ENCODE measurements at regions not wholly inside any gene's neighbourhood (a gene's known extent, or its start where the extent isn't known, plus 50 kb on each side); places are given as distances from the start of the nearest gene placed in this dataset.

DNA sequence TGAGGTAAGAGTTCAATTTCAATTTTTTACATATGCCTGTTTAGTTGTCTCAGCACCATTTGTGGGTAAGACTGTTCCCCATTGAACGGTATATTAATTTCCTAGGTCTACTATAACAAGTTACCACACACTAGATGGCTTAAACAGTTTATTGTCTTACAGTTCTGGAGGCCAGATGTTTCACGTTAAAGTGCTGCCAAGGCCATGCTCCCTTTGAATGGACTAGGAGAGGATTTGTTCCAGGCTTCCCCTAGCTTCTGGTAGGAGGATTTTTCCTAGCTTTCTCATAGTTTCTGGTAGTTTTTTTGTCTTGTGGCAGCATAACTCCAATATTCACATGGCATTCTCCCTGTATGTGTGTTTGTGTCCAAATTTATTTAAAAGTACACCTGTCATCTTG is 149.3 kb upstream of the CYSLTR1 start:
- no peak for DNase-seq (ENCODE audit: low read depth)

GRCh38 chrX:78456909-78457308 is 129.5 kb upstream of the CYSLTR1 start:
- no peak for DNase-seq (ENCODE audit: low read depth)

- no peak for DNase-seq (ENCODE audit: low read depth)
Measured at GRCh38 chrX:78455901-78456300, 128.5 kb upstream of the CYSLTR1 start.

DNA sequence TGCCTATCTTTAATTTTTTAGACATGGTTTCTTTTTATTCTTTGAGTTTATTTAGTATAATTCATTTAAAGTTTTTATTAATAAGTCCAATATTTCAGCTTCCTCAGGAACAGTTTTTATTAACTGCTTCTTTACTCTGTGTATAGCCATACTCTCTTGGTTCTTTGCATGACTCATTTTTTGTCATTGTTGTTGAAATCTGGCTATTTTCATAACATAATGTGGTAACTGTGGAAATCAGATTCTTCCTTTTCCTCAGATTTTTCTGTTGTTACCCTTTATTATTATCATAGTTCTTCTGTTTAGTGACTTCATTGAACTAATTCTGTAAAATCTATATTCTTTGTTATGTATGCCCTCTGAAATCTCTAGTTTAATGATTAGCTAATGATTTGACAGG is 124.9 kb upstream of the CYSLTR1 start:
- no peak for DNase-seq (ENCODE audit: low read depth)

DNA sequence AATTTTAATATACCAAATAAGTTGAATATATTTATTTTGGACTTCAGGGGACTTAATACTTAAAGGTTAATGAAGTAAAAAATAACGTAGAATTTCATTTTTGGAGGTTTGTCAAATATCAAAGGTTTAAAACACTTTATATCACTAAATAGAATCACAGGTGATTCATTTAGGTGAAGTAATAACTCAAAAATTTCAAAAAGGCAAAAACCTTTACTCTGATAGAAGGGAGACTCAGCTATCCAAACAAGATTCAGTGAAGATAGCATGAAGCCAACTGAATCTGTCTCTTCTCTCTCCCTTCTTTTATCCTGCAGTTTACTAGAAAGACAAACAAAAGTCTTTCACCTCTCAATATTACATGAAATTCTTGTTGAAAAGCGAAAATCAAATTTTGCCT is 110.2 kb upstream of the CYSLTR1 start:
- DNase-seq (ENCODE audit: low read depth), result no peak

GRCh38 chrX:78429172-78429571 is 101.8 kb upstream of the CYSLTR1 start:
- DNase-seq (ENCODE audit: low read depth), result no peak

DNA sequence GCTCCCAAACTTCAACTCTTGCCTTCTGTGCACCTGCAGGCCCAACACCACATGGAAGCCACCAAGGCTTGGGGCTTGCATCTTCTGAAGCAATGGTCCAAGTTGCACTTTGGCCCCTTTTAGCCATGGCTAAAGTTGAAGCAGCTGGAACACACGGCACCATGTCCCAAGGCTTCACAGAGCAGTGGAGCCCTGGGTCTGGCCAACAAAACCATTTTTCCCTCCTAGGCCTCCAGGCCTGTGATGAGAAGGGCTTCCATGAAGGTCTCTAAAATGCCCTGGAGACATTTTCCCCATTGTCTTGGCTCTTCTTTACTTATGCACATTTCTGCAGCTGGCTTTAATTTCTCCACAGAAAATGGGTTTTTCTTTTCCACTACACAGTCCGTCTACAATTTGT is 61.3 kb upstream of the CYSLTR1 start:
- DNase-seq (ENCODE audit: low read depth), result no peak

DNA sequence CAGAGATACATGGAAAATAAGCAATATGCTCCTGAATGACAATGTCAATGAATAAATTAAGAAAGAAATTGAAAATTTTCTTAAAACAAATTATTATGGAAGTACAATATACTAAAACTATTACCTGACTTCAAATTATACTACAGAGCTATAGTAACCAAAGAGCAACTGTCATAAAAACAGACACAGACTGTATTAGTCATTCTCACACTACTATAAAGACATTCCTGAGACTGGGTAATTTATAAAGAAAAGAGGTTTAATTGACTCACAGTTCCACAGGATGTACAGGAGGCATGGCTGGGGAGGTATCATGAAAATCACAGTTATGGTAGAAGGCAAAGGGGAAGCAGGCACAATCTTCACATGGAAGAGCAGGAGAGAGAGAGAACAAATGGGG is 60.0 kb upstream of the CYSLTR1 start:
- DNase-seq (ENCODE audit: low read depth), result no peak

DNA sequence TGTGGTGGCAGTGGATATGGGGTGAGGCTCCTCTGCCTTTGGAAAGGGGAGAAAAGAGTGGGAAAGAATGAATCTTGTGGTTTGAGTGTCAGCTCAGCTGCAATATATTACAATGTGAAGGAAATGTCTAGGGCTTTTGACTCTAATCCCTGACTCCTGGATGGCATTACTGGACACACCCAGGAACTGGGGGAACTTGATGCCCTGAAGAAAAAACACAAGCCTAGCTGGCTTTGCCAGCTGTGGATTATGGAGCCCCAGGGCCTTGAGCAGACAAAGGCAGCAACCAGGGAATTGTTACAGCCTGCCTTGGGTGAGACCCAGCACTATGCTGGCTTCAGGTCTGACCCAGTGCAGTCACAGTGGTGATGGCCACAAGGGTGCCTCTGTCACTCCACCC is 57.1 kb upstream of the CYSLTR1 start:
- DNase-seq (ENCODE audit: low read depth), result no peak

DNA sequence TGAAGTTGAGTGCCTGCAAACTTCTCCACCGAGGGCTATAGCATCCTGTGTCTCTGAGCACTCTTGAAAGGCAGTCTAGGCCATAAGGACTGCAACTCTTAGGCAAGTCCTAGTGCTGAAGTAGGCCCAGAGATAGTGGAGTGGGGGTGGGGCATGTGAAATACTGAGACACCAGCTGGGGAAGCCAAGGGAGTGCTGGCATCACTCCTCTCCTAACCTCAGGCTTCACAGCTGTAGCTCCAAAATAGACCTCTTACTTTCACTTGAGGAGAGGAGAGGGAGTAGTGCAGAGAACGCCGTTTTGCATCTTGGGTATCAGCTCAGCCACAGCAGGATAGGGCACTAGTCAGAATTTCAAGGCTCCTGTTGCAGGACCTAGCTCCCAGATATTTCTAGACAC is 56.2 kb upstream of the CYSLTR1 start:
- no peak for DNase-seq (ENCODE audit: low read depth)

- DNase-seq (ENCODE audit: low read depth), result no peak
Measured at GRCh38 chrX:78378476-78379115, 51.2 kb upstream of the CYSLTR1 start.
